ENCODE measurements at regions not wholly inside any gene's neighbourhood (a gene's known extent, or its start where the extent isn't known, plus 50 kb on each side); places are given as distances from the start of the nearest gene placed in this dataset.

DNA sequence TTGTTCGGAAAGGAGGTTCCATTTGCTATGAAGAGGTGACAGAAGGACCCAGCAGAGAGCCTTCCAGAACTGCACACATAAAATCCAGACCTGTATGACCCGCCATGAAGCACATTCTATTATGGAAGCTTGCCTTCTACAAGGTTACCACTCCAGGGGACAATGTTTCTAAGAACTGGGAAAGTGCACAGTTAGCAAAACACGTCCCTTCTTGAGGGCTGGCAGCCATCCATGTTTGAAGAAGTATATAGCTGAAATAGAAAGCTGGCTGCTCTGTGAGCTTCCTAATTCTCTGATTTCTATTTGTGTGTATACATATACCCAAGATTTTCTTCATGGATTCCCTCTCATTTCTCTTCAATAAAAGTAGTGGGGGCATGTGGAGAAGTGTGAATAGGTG lies 74.6 kb downstream of the CNTN3 start:
- no peak for DNase-seq
- H3K27me3 ChIP-seq (replicated peaks in 2 of 5; ENCODE audit: control insufficient read depth in 4 of 5, insufficient read depth in 5 of 5, low read length in 4 of 5) = no peaks in the 10 kb centered on the region
- no peaks in the 10 kb centered on the region for H3K4me1 ChIP-seq (ENCODE audit: control extremely low read depth in 1 of 4, control insufficient read depth in 4 of 4, insufficient read depth in 4 of 4, low read length in 3 of 4)
- ChIA-PET CTCF (no interaction called here), POLR2A (no interaction called here)
- no peak overlapping the region for H3K27ac ChIP-seq (ENCODE audit: insufficient read depth in 1 of 2, low read depth in 1 of 2, low read length in 2 of 2, poor library complexity in 1 of 2, severe bottlenecking in 2 of 2)
- H3K4me3 ChIP-seq (ENCODE audit: control insufficient read depth in 1 of 7, extremely low read depth in 1 of 7, insufficient read depth in 4 of 7, low read depth in 2 of 7, low read length in 6 of 7) = no peak overlapping the region
- WGBS (ENCODE audit: insufficient coverage) = 90% methylated on average over 2 of the region's 3 CpGs
- no peaks in the 10 kb centered on the region for H3K9me3 ChIP-seq (ENCODE audit: control extremely low read depth in 1 of 5, control insufficient read depth in 4 of 5, insufficient read depth in 2 of 5, low read depth in 1 of 5, low read length in 4 of 5)
- H3K36me3 ChIP-seq (ENCODE audit: control insufficient read depth in 4 of 4, insufficient read depth in 4 of 4, low read length in 3 of 4) = no peaks in the 10 kb centered on the region

DNA sequence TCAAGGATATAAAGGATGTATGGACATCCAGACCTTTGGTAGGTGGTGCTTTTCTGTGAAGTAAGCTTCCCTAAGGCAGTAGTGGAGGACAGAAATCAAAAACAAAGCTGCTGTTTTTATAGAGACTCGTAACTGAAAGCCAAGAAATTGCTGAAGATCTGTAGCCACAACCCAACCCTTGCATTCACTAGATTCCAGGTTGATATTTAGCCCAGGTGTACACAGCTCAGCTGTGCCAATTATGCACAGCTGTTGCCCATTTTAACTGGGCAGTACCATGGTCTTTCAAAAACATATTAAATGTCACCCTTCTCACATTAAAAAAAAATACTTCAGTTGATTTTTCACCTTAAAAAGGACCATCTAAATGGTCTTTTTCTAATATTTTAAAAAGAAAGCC lies 75.8 kb downstream of the CNTN3 start:
- H3K9me3 ChIP-seq (ENCODE audit: control extremely low read depth in 1 of 5, control insufficient read depth in 4 of 5, insufficient read depth in 2 of 5, low read depth in 1 of 5, low read length in 4 of 5) = no peaks in the 10 kb centered on the region
- WGBS (ENCODE audit: insufficient coverage) = 89% methylated on average over 1 of the region's 1 CpG
- H3K36me3 ChIP-seq (ENCODE audit: control insufficient read depth in 4 of 4, insufficient read depth in 4 of 4, low read length in 3 of 4) = no peaks in the 10 kb centered on the region

DNA sequence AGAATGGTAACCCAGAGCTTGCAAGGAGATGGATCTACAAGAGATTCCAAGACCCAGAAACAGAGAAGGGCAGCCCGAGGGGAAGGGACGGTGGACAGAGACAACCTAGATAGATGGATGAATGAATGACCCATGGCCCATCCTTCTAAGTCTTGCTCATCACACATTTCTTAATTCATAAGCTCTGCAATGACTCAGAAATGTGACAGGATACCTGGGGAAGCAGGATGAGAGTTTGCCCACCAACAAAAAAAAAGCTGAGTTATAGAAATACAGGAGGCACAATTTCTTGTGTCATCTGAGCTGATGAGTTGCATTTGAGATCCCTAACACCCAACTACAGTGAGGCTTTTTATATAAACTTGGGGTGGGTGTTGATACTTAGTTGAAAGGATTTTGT lies 76.6 kb downstream of the CNTN3 start:
- no peak overlapping the region for H3K4me3 ChIP-seq (ENCODE audit: control insufficient read depth in 1 of 7, extremely low read depth in 1 of 7, insufficient read depth in 4 of 7, low read depth in 2 of 7, low read length in 6 of 7)
- no peaks in the 10 kb centered on the region for H3K9me3 ChIP-seq (ENCODE audit: control extremely low read depth in 1 of 5, control insufficient read depth in 4 of 5, insufficient read depth in 2 of 5, low read depth in 1 of 5, low read length in 4 of 5)
- H3K4me1 ChIP-seq (ENCODE audit: control extremely low read depth in 1 of 4, control insufficient read depth in 4 of 4, insufficient read depth in 4 of 4, low read length in 3 of 4) = no peaks in the 10 kb centered on the region
- no peak for DNase-seq
- WGBS (ENCODE audit: insufficient coverage) = no CpG with 5 or more reads among the region's 2 CpGs
- H3K27me3 ChIP-seq (replicated peaks in 2 of 5; ENCODE audit: control insufficient read depth in 4 of 5, insufficient read depth in 5 of 5, low read length in 4 of 5) = no peaks in the 10 kb centered on the region
- ChIA-PET CTCF (no interaction called here), POLR2A (no interaction called here)
- H3K36me3 ChIP-seq (ENCODE audit: control insufficient read depth in 4 of 4, insufficient read depth in 4 of 4, low read length in 3 of 4) = no peaks in the 10 kb centered on the region
- H3K27ac ChIP-seq (ENCODE audit: insufficient read depth in 1 of 2, low read depth in 1 of 2, low read length in 2 of 2, poor library complexity in 1 of 2, severe bottlenecking in 2 of 2) = no peak overlapping the region

More for the DNA sequence above, 75.8 kb downstream of the CNTN3 start:
- ChIA-PET CTCF (no interaction called here), POLR2A (no interaction called here)
- Histone ChIP-seq H3K4me3 (ENCODE audit: control insufficient read depth in 1 of 7, extremely low read depth in 1 of 7, insufficient read depth in 4 of 7, low read depth in 2 of 7, low read length in 6 of 7) (no peak overlapping the region), H3K27me3 (replicated peaks in 2 of 5; ENCODE audit: control insufficient read depth in 4 of 5, insufficient read depth in 5 of 5, low read length in 4 of 5) (no peaks in the 10 kb centered on the region), H3K4me1 (ENCODE audit: control extremely low read depth in 1 of 4, control insufficient read depth in 4 of 4, insufficient read depth in 4 of 4, low read length in 3 of 4) (no peaks in the 10 kb centered on the region), H3K27ac (ENCODE audit: insufficient read depth in 1 of 2, low read depth in 1 of 2, low read length in 2 of 2, poor library complexity in 1 of 2, severe bottlenecking in 2 of 2) (no peak overlapping the region)
- DNase-seq = no peak

DNA sequence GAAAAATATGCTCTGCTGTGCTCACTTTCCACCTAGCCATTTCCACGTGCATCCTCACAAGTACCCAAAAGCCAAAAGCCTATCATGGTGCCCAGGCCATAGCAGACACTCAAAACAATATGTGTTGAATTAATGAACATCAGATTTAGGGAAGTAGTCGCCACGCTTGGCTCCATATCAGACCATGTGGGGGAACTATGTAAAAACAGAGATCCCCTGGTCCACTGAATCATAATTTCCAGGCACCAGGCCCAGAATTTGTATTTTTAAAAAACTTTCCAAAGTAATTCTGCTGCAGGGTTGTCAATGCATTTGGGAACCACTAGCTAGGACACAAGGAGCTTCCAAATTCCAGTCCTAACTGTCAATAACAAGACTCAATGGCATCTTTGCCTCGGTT lies 77.3 kb downstream of the CNTN3 start:
- ChIA-PET CTCF (no interaction called here), POLR2A (no interaction called here)
- Histone ChIP-seq H3K4me1 (ENCODE audit: control extremely low read depth in 1 of 4, control insufficient read depth in 4 of 4, insufficient read depth in 4 of 4, low read length in 3 of 4) (no peaks in the 10 kb centered on the region), H3K4me3 (ENCODE audit: control insufficient read depth in 1 of 7, extremely low read depth in 1 of 7, insufficient read depth in 4 of 7, low read depth in 2 of 7, low read length in 6 of 7) (no peak overlapping the region), H3K36me3 (ENCODE audit: control insufficient read depth in 4 of 4, insufficient read depth in 4 of 4, low read length in 3 of 4) (no peaks in the 10 kb centered on the region), H3K27ac (ENCODE audit: insufficient read depth in 1 of 2, low read depth in 1 of 2, low read length in 2 of 2, poor library complexity in 1 of 2, severe bottlenecking in 2 of 2) (no peak overlapping the region), H3K9me3 (ENCODE audit: control extremely low read depth in 1 of 5, control insufficient read depth in 4 of 5, insufficient read depth in 2 of 5, low read depth in 1 of 5, low read length in 4 of 5) (no peaks in the 10 kb centered on the region), H3K27me3 (replicated peaks in 2 of 5; ENCODE audit: control insufficient read depth in 4 of 5, insufficient read depth in 5 of 5, low read length in 4 of 5) (no peaks in the 10 kb centered on the region)
- DNase-seq = no peak
- WGBS (ENCODE audit: insufficient coverage) = 78% methylated on average over 3 of the region's 4 CpGs

DNA sequence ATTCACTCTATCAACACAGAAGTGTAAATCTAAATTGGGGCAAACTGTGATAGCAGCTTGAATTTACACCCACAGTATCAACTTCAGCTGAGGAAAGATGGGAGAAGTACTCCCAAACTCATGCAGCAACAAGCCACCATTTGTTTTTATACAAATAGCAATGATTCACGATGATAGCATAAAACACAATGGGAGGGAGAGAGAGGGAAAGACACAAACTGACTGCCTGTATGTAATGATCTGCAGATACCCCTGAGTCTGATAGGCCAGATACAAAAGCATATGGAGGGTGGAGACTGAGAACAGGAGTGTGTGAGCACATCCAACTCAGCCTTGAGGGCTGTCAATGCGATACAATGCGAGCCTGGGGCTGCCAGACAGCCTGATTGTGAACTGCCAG lies 79.2 kb downstream of the CNTN3 start:
- Histone ChIP-seq H3K27me3 (replicated peaks in 2 of 5; ENCODE audit: control insufficient read depth in 4 of 5, insufficient read depth in 5 of 5, low read length in 4 of 5) (no peaks in the 10 kb centered on the region), H3K4me1 (ENCODE audit: control extremely low read depth in 1 of 4, control insufficient read depth in 4 of 4, insufficient read depth in 4 of 4, low read length in 3 of 4) (no peaks in the 10 kb centered on the region), H3K27ac (ENCODE audit: insufficient read depth in 1 of 2, low read depth in 1 of 2, low read length in 2 of 2, poor library complexity in 1 of 2, severe bottlenecking in 2 of 2) (no peak overlapping the region), H3K36me3 (ENCODE audit: control insufficient read depth in 4 of 4, insufficient read depth in 4 of 4, low read length in 3 of 4) (no peaks in the 10 kb centered on the region), H3K4me3 (ENCODE audit: control insufficient read depth in 1 of 7, extremely low read depth in 1 of 7, insufficient read depth in 4 of 7, low read depth in 2 of 7, low read length in 6 of 7) (no peak overlapping the region), H3K9me3 (ENCODE audit: control extremely low read depth in 1 of 5, control insufficient read depth in 4 of 5, insufficient read depth in 2 of 5, low read depth in 1 of 5, low read length in 4 of 5) (no peaks in the 10 kb centered on the region)
- 89% methylated on average over 2 of the region's 3 CpGs for WGBS (ENCODE audit: insufficient coverage)
- ChIA-PET CTCF (no interaction called here), POLR2A (no interaction called here)
- DNase-seq = no peak

DNA sequence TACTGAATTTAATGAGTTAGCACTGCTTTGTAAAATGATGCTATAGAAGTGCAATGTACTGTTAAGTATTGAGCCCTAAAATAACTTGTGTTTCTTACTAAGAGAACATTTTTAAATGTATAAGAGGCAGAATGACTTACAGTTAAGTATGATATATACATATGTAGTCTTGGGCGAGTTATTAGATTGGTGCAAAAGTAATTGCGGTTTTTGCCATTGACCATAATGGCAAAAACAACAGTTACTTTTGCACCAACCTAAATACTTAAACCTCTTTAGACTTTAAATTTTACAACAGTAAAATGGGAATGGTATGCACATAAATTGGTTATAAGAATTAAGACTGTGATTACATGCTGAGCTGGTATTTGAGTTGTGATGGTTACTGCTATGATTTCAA lies 79.8 kb downstream of the CNTN3 start:
- ChIA-PET CTCF (no interaction called here), POLR2A (no interaction called here)
- DNase-seq = no peak
- no CpG with 5 or more reads among the region's 2 CpGs for WGBS (ENCODE audit: insufficient coverage)
- Histone ChIP-seq H3K4me3 (ENCODE audit: control insufficient read depth in 1 of 7, extremely low read depth in 1 of 7, insufficient read depth in 4 of 7, low read depth in 2 of 7, low read length in 6 of 7) (no peak overlapping the region), H3K27me3 (replicated peaks in 2 of 5; ENCODE audit: control insufficient read depth in 4 of 5, insufficient read depth in 5 of 5, low read length in 4 of 5) (no peaks in the 10 kb centered on the region), H3K27ac (ENCODE audit: insufficient read depth in 1 of 2, low read depth in 1 of 2, low read length in 2 of 2, poor library complexity in 1 of 2, severe bottlenecking in 2 of 2) (no peak overlapping the region), H3K4me1 (ENCODE audit: control extremely low read depth in 1 of 4, control insufficient read depth in 4 of 4, insufficient read depth in 4 of 4, low read length in 3 of 4) (no peaks in the 10 kb centered on the region), H3K36me3 (ENCODE audit: control insufficient read depth in 4 of 4, insufficient read depth in 4 of 4, low read length in 3 of 4) (no peaks in the 10 kb centered on the region), H3K9me3 (ENCODE audit: control extremely low read depth in 1 of 5, control insufficient read depth in 4 of 5, insufficient read depth in 2 of 5, low read depth in 1 of 5, low read length in 4 of 5) (no peaks in the 10 kb centered on the region)

DNA sequence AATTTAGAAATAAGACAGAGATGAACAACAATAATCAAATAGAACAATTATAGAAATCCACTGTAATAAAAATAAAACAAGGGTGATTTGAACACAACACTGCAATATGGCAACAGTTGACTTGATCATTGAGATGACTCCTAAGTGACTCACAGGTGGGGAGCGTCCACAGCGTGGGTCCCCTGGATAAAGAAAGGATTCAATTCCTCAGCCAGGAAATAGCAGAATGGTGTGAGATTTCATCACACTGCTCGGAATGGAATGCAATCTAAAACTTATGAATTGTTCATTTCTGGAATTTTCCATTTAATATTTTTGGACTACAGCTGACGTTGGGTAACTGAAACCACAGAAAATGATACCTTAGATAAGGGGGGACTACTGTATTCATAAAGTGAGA lies 82.0 kb downstream of the CNTN3 start:
- WGBS (ENCODE audit: insufficient coverage) = 92% methylated on average over 3 of the region's 4 CpGs
- ChIA-PET CTCF (no interaction called here), POLR2A (no interaction called here)
- no peaks in the 10 kb centered on the region for H3K36me3 ChIP-seq (ENCODE audit: control insufficient read depth in 4 of 4, insufficient read depth in 4 of 4, low read length in 3 of 4)
- H3K9me3 ChIP-seq (ENCODE audit: control extremely low read depth in 1 of 5, control insufficient read depth in 4 of 5, insufficient read depth in 2 of 5, low read depth in 1 of 5, low read length in 4 of 5) = no peaks in the 10 kb centered on the region
- no peak for DNase-seq
- H3K4me1 ChIP-seq (ENCODE audit: control extremely low read depth in 1 of 4, control insufficient read depth in 4 of 4, insufficient read depth in 4 of 4, low read length in 3 of 4) = no peaks in the 10 kb centered on the region
- no peak overlapping the region for H3K4me3 ChIP-seq (ENCODE audit: control insufficient read depth in 1 of 7, extremely low read depth in 1 of 7, insufficient read depth in 4 of 7, low read depth in 2 of 7, low read length in 6 of 7)
- no peaks in the 10 kb centered on the region for H3K27me3 ChIP-seq (replicated peaks in 2 of 5; ENCODE audit: control insufficient read depth in 4 of 5, insufficient read depth in 5 of 5, low read length in 4 of 5)
- H3K27ac ChIP-seq (ENCODE audit: insufficient read depth in 1 of 2, low read depth in 1 of 2, low read length in 2 of 2, poor library complexity in 1 of 2, severe bottlenecking in 2 of 2) = no peak overlapping the region

DNA sequence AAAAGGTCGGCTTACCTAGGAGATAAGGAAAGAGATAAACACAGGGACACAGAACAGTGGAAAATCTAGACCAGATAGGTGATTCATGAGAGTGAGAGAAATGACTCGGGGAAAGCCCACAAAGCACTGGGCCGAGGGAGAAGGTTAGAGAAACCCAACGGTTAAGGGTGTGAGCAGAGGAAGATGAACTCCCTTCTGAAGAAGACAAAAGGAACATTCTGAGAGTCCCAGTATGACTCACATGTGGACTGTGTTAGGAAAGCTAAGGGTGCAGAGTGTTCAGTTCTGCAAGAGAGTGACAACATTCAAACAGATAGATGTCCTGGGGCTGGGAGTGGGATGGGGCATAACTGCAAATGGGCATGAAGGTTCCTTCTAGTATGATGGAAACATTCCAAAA lies 83.0 kb downstream of the CNTN3 start:
- Histone ChIP-seq H3K4me3 (ENCODE audit: control insufficient read depth in 1 of 7, extremely low read depth in 1 of 7, insufficient read depth in 4 of 7, low read depth in 2 of 7, low read length in 6 of 7) (no peak overlapping the region), H3K36me3 (ENCODE audit: control insufficient read depth in 4 of 4, insufficient read depth in 4 of 4, low read length in 3 of 4) (no peaks in the 10 kb centered on the region), H3K27me3 (replicated peaks in 2 of 5; ENCODE audit: control insufficient read depth in 4 of 5, insufficient read depth in 5 of 5, low read length in 4 of 5) (no peaks in the 10 kb centered on the region), H3K4me1 (ENCODE audit: control extremely low read depth in 1 of 4, control insufficient read depth in 4 of 4, insufficient read depth in 4 of 4, low read length in 3 of 4) (no peaks in the 10 kb centered on the region), H3K9me3 (ENCODE audit: control extremely low read depth in 1 of 5, control insufficient read depth in 4 of 5, insufficient read depth in 2 of 5, low read depth in 1 of 5, low read length in 4 of 5) (no peaks in the 10 kb centered on the region), H3K27ac (ENCODE audit: insufficient read depth in 1 of 2, low read depth in 1 of 2, low read length in 2 of 2, poor library complexity in 1 of 2, severe bottlenecking in 2 of 2) (no peak overlapping the region)
- ChIA-PET CTCF (no interaction called here), POLR2A (no interaction called here)
- WGBS (ENCODE audit: insufficient coverage) = 87% methylated on average over 4 of the region's 4 CpGs
- no peak for DNase-seq

All from common myeloid progenitor, CD34-positive (primary cell).